GM21390 (cell line): ENCODE measurements at regions not wholly inside any gene's neighbourhood (a gene's known extent, or its start where the extent isn't known, plus 50 kb on each side); places are given as distances from the start of the nearest gene placed in this dataset.

ENCODE experiments used
- ATAC-seq: cut with Tn5 transposase; IDR thresholded peaks from one replicate; pipeline ENCODE4 v1.9.1; 2021; ENCODE audit not compliant: unreplicated experiment

DNA sequence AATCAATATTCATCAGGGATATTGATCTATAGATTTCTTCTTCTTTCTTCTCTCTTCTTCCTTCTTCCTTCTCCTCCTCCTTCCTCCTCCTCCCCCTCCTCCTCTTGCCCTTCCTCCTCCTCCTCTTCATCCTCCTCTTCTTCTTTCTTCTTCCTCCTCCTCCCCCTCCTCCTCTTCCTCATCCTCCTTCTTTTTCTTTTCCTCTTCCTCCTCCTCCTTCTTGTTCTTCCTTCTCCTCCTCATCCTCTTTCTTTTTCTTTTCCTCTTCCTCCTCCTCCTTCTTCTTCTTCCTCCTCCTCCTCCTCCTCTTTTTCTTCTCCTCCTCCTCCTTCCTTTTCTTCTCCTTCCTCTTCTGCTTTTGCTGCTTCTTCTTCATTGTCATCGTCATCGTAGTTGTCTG lies 52.4 kb upstream of the SERINC1 start:
- no peak for ATAC-seq

DNA sequence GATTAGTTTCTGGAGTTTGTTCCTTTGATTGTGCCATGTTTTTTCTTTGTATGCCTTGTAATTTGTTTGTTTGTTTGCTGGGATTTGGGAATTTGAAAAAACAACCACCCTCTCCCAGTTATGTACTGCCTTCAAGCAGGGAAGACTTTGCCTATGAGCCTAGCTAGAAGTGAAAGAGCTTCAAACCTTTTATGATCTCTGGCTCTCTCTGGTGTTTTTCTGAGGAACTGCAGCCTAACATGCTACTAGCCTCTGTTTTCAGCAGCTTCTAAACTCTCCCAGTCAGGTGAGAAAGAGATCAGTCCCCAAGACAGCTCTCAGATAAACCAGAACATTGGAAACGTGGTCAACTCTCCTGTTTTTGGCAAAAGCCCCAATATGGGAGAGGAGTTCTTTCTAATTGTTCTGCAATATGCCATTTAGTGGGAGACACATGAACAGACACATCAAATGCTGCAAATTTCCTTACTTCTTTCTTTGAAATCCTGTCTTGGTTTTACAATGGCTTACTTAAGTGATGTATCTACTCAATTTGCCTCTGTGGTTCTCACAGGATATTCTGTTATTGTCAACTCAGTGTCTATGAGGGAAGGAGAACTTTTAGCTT lies 58.9 kb upstream of the SERINC1 start:
- peak; percentile 98 for ATAC-seq

DNA sequence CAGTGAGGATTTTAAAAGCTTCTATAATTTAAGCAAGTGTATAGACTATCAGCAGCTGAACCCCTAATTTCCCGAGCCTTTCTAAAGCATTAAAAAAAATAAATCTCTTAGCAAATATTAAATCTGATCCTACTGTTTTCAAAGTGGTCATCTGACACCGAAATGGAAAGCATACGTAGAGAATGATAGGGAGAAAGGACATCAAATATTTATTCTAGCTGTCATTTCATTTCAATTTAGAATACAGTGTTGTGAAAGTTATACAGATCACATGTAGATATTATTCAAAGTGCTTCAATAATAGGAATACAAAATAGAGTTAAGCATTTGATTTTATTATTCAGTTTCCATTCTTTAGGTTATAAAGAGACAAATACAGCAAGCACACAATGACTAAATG lies 61.9 kb upstream of the PKIB start:
- ATAC-seq: no peak

- ATAC-seq: no peak
These were observed 61.4 kb upstream of the PKIB start for GRCh38 chr6:122548820-122549219.

- ATAC-seq: no peak
These were observed 56.5 kb upstream of the PKIB start for GRCh38 chr6:122553697-122554096.

- no peak for ATAC-seq
These were observed 54.6 kb upstream of the PKIB start for GRCh38 chr6:122555561-122555960.

DNA sequence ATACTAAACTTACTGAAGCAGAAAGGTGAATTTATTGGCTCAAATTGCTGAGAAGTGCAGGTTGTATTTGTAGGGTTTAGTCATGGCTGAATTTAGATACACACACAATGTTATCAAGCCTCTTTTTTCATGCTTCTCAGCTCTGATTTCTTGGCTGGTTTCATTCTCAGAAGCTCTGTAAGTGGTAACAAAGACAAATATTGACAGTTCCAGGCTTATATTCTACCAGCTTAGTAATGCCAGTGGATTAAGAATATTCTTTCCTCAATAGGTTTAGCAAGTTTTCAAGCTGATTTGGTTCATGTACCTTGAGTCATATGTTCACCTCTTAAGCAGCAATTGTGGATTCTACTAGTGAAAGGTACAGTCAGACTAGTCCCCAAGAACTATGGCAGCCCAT lies 52.1 kb upstream of the PKIB start:
- ATAC-seq: no peak
